OCI-LY7 (cell line): ENCODE measurements at regions not wholly inside any gene's neighbourhood (a gene's known extent, or its start where the extent isn't known, plus 50 kb on each side); places are given as distances from the start of the nearest gene placed in this dataset.
"Not testable (repeated sequence)": the region's sequence is repeated elsewhere in the genome, so short reads cannot be mapped to it uniquely, and the experiment has no call there.

Experiments used
- CTCF ChIP-seq: fragments of 200-600 bp; sonication (generic); conservative IDR thresholded peaks from 2 replicates; pipeline ENCODE4 v1.5.1; 2014; ENCODE audit warnings: mild to moderate bottlenecking, antibody characterized with exemption, low read length, moderate library complexity, mixed read lengths
- EZH2phosphoT487 ChIP-seq: fragments of 200-600 bp; sonication (generic); IDR thresholded peaks from 2 replicates; pipeline ENCODE4 v1.6.1; 2018; ENCODE audit warnings: low read depth, borderline replicate concordance, mild to moderate bottlenecking, mixed run types, antibody characterized with exemption, low read length, moderate library complexity, mixed read lengths

- not testable (repeated sequence) for TF ChIP-seq EZH2phosphoT487, CTCF
These were observed 106.0 kb upstream of the PODXL start for GRCh38 chr7:131662301-131662873.
